ENCODE measurements at regions not wholly inside any gene's neighbourhood (a gene's known extent, or its start where the extent isn't known, plus 50 kb on each side); places are given as distances from the start of the nearest gene placed in this dataset.

GRCh38 chr3:177460047-177460446 lies 262.8 kb upstream of the TBL1XR1 start:
- TF ChIP-seq POLR2A (IDR thresholded peaks at IDR 0.05; ENCODE audit: extremely low read depth, insufficient read length), result no peak
- TF ChIP-seq CTCF (IDR thresholded peaks at IDR 0.05; ENCODE audit: low read depth, low read length), result no peak
- no peak for TF ChIP-seq MAX (IDR thresholded peaks at IDR 0.05; ENCODE audit: low read depth, low read length)
- no peak for TF ChIP-seq MYC (IDR thresholded peaks at IDR 0.05; ENCODE audit: low read depth, low read length)
